Epithelial cell of proximal tubule (primary cell): ENCODE measurements at regions not wholly inside any gene's neighbourhood (a gene's known extent, or its start where the extent isn't known, plus 50 kb on each side); places are given as distances from the start of the nearest gene placed in this dataset.

Experiments used
- DNase-seq: peaks from one replicate; pipeline ENCODE4 v3.0.0-alpha.2; 2011; ENCODE audit warnings: low read depth
- H3K4me3 ChIP-seq: 2 replicates; pipeline ENCODE4 v1.5.1; 2011; ENCODE audit warnings: low read depth, mild to moderate bottlenecking, low read length
- CTCF ChIP-seq: conservative IDR thresholded peaks from 2 replicates; pipeline ENCODE4 v1.5.1; 2012; ENCODE audit warnings: low read depth, mild to moderate bottlenecking, low read length

DNA sequence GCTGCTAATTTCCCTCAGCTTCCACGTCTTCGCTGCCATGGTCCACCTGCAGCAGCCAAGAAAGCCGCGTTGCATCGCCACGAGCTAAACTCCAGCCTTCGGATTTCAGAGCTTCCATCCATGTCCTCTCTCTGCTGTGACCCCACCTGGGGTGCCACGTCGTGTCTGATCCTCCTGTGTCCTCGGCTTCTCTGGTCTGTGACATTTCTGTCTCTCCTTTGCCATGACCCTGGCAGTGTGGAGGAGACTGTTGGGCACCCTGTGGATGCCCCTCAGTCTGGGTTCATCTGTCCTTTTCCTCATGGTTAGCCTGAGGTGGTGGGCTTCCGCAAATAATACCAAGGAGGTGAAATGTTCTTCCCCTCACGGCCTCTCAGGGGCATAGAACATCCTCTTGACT, 106.8 kb downstream of the RTP5 start:
- TF ChIP-seq CTCF: no peak

DNA sequence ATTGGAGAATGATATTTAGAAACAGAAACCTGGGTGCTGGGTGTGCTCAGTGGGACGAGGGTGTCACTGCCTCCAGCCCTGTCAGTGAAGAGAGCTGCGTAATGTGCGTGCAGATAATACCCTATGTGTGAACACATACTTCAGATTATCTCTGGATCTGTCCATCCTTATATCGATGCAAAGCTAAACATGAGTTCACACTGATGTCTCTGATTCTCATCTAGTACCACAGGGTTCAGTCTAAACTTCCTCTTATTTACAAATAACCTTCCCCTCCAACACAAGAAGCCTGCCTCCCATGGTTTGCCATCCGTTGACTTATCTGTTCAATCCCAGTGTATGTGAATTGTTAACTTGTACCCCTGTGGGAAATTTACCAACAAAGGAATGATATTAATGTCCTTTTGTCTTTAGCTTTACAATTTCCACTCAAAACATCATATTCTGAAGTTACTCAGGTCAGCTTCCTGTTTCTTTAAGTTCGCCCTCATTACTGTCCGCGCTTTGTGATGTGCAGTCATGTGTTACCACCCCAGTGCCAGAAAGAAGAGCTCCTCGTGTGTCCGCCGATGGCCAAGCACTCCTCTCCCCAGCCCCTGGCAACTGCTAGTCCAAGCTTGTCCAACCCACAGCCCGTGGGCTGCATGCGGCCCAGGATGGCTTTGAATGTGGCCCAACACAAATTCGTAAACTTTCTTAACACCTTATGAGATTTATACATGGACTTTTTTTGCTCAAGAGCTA, 108.2 kb downstream of the RTP5 start:
- no peak for DNase-seq
- TF ChIP-seq CTCF: no peak
- no peak overlapping the region for H3K4me3 ChIP-seq

More for the DNA sequence above, 106.8 kb downstream of the RTP5 start:
- DNase-seq: no peak
- H3K4me3 ChIP-seq: no peak overlapping the region

GRCh38 chr2:241978670-241979069, 109.1 kb downstream of the RTP5 start:
- DNase-seq: no peak
- TF ChIP-seq CTCF: no peak
- H3K4me3 ChIP-seq: no peak overlapping the region

DNA sequence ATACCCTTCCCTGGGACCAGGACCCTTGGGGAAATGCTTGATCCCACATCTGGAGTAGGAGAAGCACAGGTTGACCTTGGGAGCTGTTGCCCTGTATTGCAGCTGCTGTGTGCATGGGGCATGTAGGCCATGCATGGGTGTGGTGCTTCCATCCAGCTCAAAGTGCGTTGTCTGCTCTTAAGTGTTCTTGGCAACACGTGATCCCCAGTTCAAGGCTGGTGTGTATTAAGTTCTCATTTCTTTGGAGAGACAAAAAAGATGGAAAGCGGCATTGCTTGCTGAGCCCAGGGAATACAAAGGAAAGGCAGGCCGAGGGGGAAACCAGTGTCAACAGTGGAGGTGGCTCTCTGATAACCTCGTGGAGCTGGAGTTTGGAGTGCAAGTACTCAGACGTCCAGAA, 110.7 kb downstream of the RTP5 start:
- TF ChIP-seq CTCF: no peak
- no peak for DNase-seq
- H3K4me3 ChIP-seq: no peak overlapping the region

- no peak for DNase-seq
- no peak for TF ChIP-seq CTCF
- no peak overlapping the region for H3K4me3 ChIP-seq
Observed at GRCh38 chr2:241981076-241981700, 111.7 kb downstream of the RTP5 start.

DNA sequence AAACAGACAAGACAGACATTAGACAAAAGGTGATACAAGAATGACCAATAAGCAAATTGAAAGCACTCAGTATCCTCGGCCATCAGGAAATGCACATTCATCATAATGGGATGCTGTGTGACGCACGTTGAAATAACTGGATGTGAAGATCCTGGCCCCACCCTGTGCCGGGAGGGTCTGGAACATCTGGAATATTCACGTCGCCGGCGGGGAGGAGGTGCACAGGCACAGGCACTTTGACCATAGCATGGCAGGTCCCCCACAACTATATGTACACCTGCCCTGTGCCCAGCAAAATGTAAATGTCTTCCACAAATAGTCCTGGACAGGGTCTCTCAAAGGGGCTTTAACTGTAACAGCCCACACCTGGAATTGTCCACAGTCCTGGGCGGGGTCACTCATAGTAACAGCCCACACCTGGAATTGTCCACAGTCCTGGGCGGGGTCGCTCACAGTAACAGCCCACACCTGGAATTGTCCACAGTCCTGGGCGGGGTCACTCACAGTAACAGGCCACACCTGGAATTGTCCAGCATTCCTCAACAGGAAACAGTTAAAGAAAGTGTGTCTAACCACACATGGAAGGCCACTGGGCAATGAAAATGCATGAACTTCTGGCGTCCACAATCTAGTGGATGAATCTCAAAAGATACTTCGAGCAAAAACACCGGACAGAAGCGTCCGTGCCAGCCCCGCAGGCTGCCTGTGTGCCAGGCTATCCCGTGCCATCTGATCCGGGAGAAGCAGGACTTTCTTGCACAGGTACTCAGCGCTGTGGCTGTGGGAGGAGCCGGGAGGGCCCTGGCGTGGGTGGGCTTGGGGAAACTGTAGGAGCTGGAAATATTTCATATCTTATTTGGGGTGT, 113.4 kb downstream of the RTP5 start:
- no peak for DNase-seq
- H3K4me3 ChIP-seq: no peak overlapping the region
- no peak for TF ChIP-seq CTCF
